Activated T-cell treated with anti-CD3 and anti-CD28 coated beads, Interleukin-2, amount 50 U/mL, for 4 hours (primary cell): ENCODE measurements at regions not wholly inside any gene's neighbourhood (a gene's known extent, or its start where the extent isn't known, plus 50 kb on each side); places are given as distances from the start of the nearest gene placed in this dataset.
"Not testable (repeated sequence)": the region's sequence is repeated elsewhere in the genome, so short reads cannot be mapped to it uniquely, and the experiment has no call there.

Experiments used
- ATAC-seq, 2 donors: fragments of 200-7000 bp; cut with Tn5 transposase; one replicate each; pipeline ENCODE4 v1.10.0; 2021
- DNase-seq: peaks from one replicate; pipeline ENCODE4 v3.0.0-alpha.2; 2020
- H3K27me3 Mint-ChIP-seq: one replicate; pipeline ENCODE4 v1.8.0; 2021; ENCODE audit warnings: low read depth, mixed read lengths
- H3K36me3 Mint-ChIP-seq: one replicate; pipeline ENCODE4 v1.8.0; 2022; ENCODE audit warnings: mixed read lengths; ENCODE audit not compliant: insufficient read depth
- H3K4me1 Mint-ChIP-seq: one replicate; pipeline ENCODE4 v1.8.0; 2021; ENCODE audit warnings: low read depth, mixed read lengths
- H3K4me3 Mint-ChIP-seq: one replicate; pipeline ENCODE4 v1.8.0; 2021; ENCODE audit warnings: mild to moderate bottlenecking, moderate library complexity, mixed read lengths
- H3K9me3 Mint-ChIP-seq: one replicate; pipeline ENCODE4 v1.8.0; 2021; ENCODE audit warnings: mixed read lengths

DNA sequence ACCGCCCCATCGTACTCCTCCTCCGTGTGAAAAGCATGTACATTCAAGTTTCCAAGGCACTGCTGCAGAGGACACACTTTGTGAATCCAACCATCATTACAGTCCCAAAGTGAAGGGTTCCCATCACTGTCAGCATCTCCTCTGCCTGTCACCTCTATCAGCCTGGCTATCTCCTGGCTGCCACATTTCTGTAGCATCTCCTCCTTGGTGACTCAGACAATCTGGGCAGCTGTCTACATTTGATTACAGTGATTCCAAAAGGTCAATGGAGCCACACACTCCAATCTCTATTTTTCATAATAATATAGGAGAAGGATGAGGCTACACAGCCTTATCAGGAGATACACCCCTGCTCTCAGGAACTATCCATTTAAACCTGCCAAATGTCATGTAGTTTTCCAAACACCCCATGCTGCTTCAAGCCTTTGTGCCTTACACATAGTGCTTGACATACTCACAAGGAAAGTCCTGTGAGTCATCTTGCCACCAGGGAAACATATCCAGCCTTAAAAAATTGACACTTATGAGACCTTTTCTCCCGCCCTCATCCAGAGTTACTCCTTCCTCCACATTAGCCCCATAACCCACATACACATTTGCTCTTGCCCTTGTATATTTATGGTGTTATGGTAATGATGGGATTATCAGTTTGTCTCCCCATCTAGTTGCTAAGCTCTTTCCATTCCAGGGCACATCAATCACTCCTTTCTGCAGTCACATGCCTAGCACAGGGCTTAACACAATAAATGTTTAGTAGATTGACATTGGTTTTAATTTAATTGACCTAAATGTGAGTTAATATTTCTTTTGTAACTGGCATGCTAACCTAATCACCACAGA lies 250.1 kb upstream of the CDH5 start:
- peaks cover 12% of the 10 kb centered on the region for H3K27me3 Mint-ChIP-seq
- no peaks in the 10 kb centered on the region for H3K9me3 Mint-ChIP-seq
- H3K36me3 Mint-ChIP-seq: no peaks in the 10 kb centered on the region
- DNase-seq (no peak), ATAC-seq (no peak)
- no peaks in the 10 kb centered on the region for H3K4me1 Mint-ChIP-seq
- no peak overlapping the region for H3K4me3 Mint-ChIP-seq

DNA sequence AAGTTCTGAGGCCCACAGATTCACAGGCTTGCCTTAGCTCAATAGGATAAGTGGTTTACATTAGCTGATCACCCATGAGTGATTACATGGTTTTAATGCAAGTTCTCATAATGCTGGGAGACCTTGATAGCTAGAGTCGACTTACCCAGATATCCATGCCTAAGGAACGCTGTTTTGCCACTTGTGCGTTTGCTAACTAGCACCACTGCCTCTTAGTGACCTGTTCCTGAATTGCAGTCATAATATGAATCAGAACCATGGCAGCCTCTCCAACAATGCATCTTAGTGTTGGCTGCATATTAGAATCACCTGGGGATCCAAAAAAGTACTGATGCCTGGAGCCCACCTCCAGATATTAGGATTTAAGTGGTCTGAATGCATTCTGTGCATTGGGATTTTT lies 251.1 kb upstream of the CDH5 start:
- H3K36me3 Mint-ChIP-seq: no peaks in the 10 kb centered on the region
- DNase-seq: no peak
- no peak overlapping the region for H3K4me3 Mint-ChIP-seq
- no peaks in the 10 kb centered on the region for H3K9me3 Mint-ChIP-seq
- ATAC-seq: no peak
- H3K4me1 Mint-ChIP-seq: no peaks in the 10 kb centered on the region
- peaks cover 12% of the 10 kb centered on the region for H3K27me3 Mint-ChIP-seq

DNA sequence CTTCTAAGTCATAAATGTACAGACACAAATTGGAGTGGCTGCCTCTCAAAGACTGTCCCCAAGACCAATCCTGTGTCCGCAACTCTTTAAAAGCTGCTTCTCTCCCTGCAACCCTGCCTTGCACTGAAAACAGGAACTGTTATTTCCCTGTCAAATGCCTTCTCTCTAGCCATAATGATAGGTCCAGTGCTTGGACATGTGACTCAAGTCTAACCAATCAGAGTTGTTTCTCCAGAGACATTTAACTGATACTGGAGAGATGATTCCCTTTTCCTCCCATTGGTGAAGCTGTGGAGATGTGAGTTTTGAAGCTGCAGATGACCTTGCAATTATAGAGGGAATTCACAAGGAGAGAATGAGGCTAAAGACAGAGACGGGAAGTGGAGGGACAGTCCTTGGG lies 253.3 kb upstream of the CDH5 start:
- Mint-ChIP-seq H3K36me3 (no peaks in the 10 kb centered on the region), H3K4me3 (no peak overlapping the region), H3K27me3 (peaks cover 14% of the 10 kb centered on the region), H3K9me3 (no peaks in the 10 kb centered on the region), H3K4me1 (no peaks in the 10 kb centered on the region)
- ATAC-seq: no peak
- DNase-seq: no peak

DNA sequence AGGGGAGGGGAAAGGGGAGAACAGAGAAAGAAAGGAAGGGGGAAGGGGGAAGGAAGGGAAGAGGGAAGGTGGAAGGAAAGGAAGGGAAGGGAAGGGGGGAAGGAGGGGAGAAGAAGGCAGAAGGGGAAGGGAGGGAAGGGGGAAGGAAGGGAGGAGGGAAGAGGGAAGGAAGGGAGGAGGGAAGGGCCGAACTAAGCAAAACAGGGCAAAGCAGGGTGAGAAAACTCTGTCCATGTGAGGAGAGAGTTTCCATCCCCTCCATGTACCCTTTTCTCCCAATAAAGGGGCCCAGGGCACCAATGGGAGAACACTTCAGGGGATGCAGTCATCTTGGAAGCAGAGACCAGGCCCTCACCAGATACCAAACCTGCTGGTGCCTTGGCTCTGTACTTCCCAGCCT lies 256.8 kb upstream of the CDH5 start:
- peaks cover 12% of the 10 kb centered on the region for H3K27me3 Mint-ChIP-seq
- no peak for ATAC-seq
- H3K4me1 Mint-ChIP-seq: no peaks in the 10 kb centered on the region
- DNase-seq: no peak
- H3K9me3 Mint-ChIP-seq: no peaks in the 10 kb centered on the region
- no peaks in the 10 kb centered on the region for H3K36me3 Mint-ChIP-seq
- H3K4me3 Mint-ChIP-seq: no peak overlapping the region

DNA sequence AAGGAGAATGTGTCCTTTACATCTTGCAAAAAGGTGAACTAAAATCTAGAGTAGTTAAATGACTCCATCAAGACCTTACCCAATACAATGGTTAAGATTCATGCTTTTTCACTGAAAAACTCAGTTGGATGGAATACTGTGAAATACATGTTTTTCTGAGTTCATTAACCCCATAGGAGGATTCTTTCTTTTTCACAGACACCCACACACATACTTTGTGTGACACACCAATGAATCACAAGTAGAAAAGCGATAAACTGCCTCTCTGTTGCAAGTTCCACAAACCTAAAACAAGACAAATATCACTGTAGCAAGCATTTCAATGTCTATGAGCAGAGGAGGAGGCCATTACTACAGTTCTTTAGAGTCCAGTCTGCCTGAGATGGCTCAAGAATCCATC lies 258.8 kb upstream of the CDH5 start:
- H3K27me3 Mint-ChIP-seq: peaks cover 9% of the 10 kb centered on the region
- H3K9me3 Mint-ChIP-seq: no peaks in the 10 kb centered on the region
- no peak for DNase-seq
- no peaks in the 10 kb centered on the region for H3K36me3 Mint-ChIP-seq
- H3K4me1 Mint-ChIP-seq: no peaks in the 10 kb centered on the region
- H3K4me3 Mint-ChIP-seq: no peak overlapping the region
- ATAC-seq: no peak

DNA sequence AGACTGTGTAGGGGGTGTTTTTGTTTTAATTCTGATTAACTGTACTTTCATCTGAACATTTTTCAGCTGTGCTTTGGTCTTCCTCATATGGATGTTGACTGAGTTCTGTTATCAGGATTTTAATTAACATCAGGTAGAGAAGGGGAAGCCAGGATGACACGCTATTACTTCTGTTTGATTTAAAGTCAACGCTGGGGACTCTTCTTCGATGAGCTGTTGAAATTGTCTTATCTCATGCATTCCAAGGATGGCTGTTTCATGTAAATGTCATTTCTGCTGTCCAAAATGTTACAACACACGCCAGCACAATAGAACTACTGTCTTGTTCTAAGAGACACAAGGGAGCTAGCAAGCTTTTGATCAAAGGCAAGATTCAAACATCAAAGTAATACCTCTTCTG lies 263.3 kb upstream of the CDH5 start:
- Mint-ChIP-seq H3K4me3 (no peak overlapping the region), H3K4me1 (no peaks in the 10 kb centered on the region), H3K9me3 (no peaks in the 10 kb centered on the region), H3K36me3 (no peaks in the 10 kb centered on the region), H3K27me3 (peaks cover 9% of the 10 kb centered on the region)
- no peak for DNase-seq
- ATAC-seq: no peak

DNA sequence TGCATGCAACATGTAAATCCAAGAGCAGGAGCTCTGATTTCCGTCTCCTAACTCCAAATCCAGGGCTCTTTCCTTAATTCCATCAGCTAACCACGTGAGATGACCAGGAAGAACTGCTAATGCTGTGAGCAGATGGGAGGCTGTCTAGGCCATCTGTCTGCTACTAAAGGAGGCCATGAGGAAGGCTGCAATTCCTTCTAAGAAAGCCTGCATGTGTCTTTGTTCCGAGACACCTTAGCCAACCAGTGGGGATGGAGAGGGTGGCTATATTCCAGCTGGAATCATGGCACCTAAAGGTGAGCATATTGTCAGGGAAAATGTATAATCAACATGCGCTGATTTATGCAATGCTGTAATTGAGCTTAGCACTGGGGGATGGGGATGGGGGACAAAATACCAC lies 267.2 kb upstream of the CDH5 start:
- H3K36me3 Mint-ChIP-seq: no peaks in the 10 kb centered on the region
- H3K9me3 Mint-ChIP-seq: no peaks in the 10 kb centered on the region
- no peak overlapping the region for H3K4me3 Mint-ChIP-seq
- H3K27me3 Mint-ChIP-seq: peaks cover 7% of the 10 kb centered on the region
- ATAC-seq: no peak
- no peaks in the 10 kb centered on the region for H3K4me1 Mint-ChIP-seq
- DNase-seq: no peak

DNA sequence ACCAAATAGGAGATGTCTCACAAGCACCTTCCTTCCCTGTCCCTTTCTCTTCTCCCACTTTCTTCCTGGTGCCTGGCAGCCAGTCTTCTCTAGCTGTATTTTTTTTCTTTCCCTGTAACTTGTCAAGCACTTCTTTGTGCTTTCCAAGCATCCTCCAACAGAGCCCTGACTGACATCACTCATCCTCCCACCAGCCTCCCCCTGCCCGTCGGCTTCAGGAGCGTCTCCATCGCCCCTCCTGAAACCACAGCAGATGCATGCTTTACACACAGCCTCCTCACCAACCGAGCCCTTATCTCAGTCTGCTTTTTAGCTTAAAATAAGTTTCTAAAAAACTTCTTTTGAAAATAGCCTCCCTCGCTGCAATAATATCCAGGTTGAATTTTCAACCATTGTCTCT lies 268.7 kb upstream of the CDH5 start:
- ATAC-seq: no peak
- H3K9me3 Mint-ChIP-seq: no peaks in the 10 kb centered on the region
- H3K4me3 Mint-ChIP-seq: no peak overlapping the region
- no peaks in the 10 kb centered on the region for H3K36me3 Mint-ChIP-seq
- H3K4me1 Mint-ChIP-seq: no peaks in the 10 kb centered on the region
- no peak for DNase-seq
- peaks cover 7% of the 10 kb centered on the region for H3K27me3 Mint-ChIP-seq

DNA sequence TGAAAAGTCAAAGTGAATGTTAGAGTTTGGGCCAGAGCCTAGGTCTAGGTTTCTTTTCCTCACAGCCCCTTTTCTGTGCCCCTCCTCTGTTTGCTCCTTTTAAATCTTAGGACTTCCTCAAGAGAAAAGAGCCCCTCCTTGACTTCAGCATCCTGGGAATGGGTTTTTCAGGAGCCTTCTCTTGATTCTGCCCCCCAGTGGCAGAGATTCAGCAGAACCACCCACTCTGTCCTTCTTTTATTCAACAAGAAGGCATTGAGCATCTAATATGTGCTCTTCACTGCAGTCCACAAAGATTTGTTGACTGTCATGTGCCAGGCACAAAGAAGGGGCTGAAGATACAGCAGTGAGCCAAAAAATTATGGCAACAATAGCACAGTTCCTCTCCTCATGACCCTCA lies 270.8 kb upstream of the CDH5 start:
- no peaks in the 10 kb centered on the region for H3K4me1 Mint-ChIP-seq
- no peak overlapping the region for H3K4me3 Mint-ChIP-seq
- peaks cover 7% of the 10 kb centered on the region for H3K27me3 Mint-ChIP-seq
- ATAC-seq (no peak), DNase-seq (no peak)
- no peaks in the 10 kb centered on the region for H3K9me3 Mint-ChIP-seq
- no peaks in the 10 kb centered on the region for H3K36me3 Mint-ChIP-seq

DNA sequence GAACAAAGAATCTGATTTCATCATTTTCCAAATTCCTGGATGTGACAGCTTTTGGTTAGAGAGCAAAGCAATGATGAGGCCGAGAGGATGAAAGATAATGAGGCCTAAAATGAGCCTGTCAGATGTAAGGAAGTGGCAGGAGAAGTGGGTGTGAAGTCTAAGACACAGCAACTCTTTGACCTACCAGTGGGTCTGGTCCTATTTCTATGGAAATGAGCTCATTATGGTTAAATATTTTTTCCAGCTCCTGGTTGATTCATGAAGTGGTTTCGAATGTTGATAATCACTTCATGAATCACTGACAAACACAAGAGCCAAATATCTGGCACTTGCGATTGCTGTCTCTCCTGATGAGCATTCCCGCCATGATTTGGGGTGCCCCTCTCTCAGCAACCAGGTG lies 273.3 kb upstream of the CDH5 start:
- Mint-ChIP-seq H3K36me3 (no peaks in the 10 kb centered on the region), H3K4me1 (no peaks in the 10 kb centered on the region), H3K4me3 (no peak overlapping the region), H3K27me3 (peaks cover 3% of the 10 kb centered on the region), H3K9me3 (no peaks in the 10 kb centered on the region)
- DNase-seq (no peak), ATAC-seq (no peak)

DNA sequence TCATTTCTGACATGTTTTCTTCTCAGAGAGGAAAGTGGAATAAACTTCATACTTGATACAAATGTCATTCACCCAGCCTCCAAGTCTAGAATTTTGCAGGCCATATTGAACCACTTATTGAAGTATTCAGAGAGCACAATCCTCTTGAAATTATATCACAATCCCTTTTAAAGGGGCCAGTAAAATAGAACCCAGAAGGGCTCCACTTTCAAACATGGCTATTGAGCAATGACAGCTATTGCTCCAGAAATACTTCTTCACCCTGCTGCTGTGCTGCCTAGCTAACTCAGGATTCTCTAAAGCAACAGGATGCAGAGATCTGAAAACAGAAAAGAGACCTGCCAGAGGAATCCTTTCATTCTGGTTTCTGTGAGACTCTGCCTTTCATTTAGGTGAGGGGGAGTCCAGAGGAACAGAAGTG lies 275.0 kb upstream of the CDH5 start:
- no peaks in the 10 kb centered on the region for H3K4me1 Mint-ChIP-seq
- no peaks in the 10 kb centered on the region for H3K27me3 Mint-ChIP-seq
- DNase-seq (no peak), ATAC-seq (no peak)
- no peak overlapping the region for H3K4me3 Mint-ChIP-seq
- H3K9me3 Mint-ChIP-seq: no peaks in the 10 kb centered on the region
- no peaks in the 10 kb centered on the region for H3K36me3 Mint-ChIP-seq

DNA sequence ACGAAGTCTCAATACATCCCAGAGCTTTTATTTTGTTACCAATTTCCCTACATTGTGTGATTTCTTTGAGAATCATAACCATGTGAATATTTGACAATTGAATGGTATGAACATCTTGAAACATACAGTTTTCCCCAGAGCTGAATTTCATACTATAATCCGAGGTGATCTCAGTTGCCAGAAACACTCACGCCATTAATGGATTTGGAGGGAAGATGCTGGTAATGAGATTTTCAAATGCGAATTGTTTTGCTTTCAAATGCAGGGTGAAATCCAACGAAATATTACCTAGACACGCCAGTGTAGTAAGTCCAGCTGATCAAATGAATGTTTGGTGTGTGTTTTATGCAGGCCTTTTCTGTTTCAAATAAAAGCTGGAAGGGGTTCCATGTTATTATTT lies 277.8 kb upstream of the CDH5 start:
- H3K9me3 Mint-ChIP-seq: peaks cover 4% of the 10 kb centered on the region
- DNase-seq (no peak), ATAC-seq (no peak)

DNA sequence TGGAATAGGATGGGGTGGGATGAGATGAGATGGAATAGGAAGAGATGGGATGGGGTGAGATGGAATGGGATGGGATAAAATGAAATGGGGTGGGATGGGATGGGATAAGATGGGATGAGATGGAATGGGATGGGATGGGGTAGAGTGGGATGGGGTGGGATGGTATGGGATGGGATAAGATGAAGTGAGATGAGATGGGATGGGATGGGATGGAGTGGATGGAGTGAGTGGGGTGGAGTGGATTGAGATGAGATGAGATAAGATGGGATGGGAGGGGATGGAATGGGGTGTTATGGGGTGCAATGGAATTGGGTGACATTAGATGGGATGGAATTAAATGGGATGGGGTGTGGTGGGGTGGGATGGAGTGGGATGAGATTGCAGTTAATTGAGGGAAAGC lies 279.2 kb upstream of the CDH5 start:
- Mint-ChIP-seq H3K36me3 (no peaks in the 10 kb centered on the region), H3K4me3 (no peak overlapping the region), H3K27me3 (peaks cover 6% of the 10 kb centered on the region), H3K9me3 (peaks cover 4% of the 10 kb centered on the region), H3K4me1 (no peaks in the 10 kb centered on the region)
- DNase-seq: no peak
- no peak for ATAC-seq

More for the DNA sequence above, 277.8 kb upstream of the CDH5 start:
- H3K4me1 Mint-ChIP-seq: no peaks in the 10 kb centered on the region
- H3K27me3 Mint-ChIP-seq: peaks cover 6% of the 10 kb centered on the region
- no peaks in the 10 kb centered on the region for H3K36me3 Mint-ChIP-seq
- H3K4me3 Mint-ChIP-seq: no peak overlapping the region

DNA sequence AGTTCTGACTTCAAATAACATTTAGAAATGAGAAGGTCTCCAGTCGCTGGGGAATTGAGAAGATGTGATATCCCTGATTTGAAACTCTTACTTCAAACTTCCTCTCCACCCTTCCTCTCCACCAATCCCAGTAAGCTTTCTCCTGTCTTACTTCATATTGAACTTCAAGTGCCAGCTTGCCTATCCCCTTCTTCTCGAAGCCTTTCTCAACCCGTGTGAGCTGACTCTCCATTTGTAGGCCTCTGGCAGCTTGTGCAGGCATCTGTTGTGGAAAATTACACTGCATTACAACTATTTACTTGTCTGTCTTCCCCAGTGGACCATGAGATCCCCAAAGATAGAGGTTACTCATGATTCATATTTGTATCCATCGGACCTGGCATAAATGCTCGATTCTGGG lies 280.8 kb upstream of the CDH5 start:
- no peak overlapping the region for H3K4me3 Mint-ChIP-seq
- DNase-seq (no peak), ATAC-seq (no peak)
- H3K4me1 Mint-ChIP-seq: no peaks in the 10 kb centered on the region
- H3K36me3 Mint-ChIP-seq: no peaks in the 10 kb centered on the region
- H3K27me3 Mint-ChIP-seq: peaks cover 6% of the 10 kb centered on the region
- H3K9me3 Mint-ChIP-seq: peaks cover 4% of the 10 kb centered on the region

DNA sequence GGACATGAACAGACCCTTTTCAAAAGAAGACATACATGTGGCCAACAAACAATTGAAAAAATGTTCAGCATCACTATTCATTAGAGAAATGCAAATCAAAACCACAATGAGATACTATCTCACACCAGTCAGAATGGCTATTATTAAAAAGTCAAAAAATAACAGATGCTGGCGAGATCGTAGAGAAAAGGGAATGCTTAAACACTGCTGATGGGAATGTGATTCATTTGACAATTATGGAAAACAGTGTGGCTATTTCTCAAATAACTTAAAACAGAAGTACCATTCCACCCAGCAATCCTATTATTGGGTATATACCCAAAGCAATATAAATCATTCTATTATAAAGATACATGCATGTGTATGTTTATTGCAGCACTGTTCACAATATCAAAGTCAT lies 281.8 kb upstream of the CDH5 start:
- H3K27me3 Mint-ChIP-seq, H3K9me3 Mint-ChIP-seq, ATAC-seq, H3K36me3 Mint-ChIP-seq, DNase-seq, H3K4me1 Mint-ChIP-seq, H3K4me3 Mint-ChIP-seq: not testable (repeated sequence)
